BE2C (cell line): ENCODE measurements at regions not wholly inside any gene's neighbourhood (a gene's known extent, or its start where the extent isn't known, plus 50 kb on each side); places are given as distances from the start of the nearest gene placed in this dataset.

ENCODE experiments used
- DNase-seq: peaks from one replicate; pipeline ENCODE4 v3.0.0-alpha.2; 2020
- H3K27me3 ChIP-seq: fragments of 250-450 bp; sonication (Bioruptor Pico); 2 replicates; pipeline ENCODE4 v1.5.1; 2020; ENCODE audit warnings: mild to moderate bottlenecking
- H3K36me3 ChIP-seq: fragments of 250-450 bp; sonication (Bioruptor Pico); 2 replicates; pipeline ENCODE4 v1.5.1; 2020; ENCODE audit warnings: mild to moderate bottlenecking
- H3K4me1 ChIP-seq: fragments of 250-450 bp; sonication (Bioruptor Pico); 2 replicates; pipeline ENCODE4 v1.5.1; 2020
- H3K4me3 ChIP-seq: 2 replicates; pipeline ENCODE4 v1.5.1; 2011; ENCODE audit warnings: low read depth, low read length
- H3K9me3 ChIP-seq: fragments of 250-450 bp; sonication (Bioruptor Pico); 2 replicates; pipeline ENCODE4 v1.5.1; 2020
- TF ChIP-seq, protein P1 (sequence below): IDR thresholded peaks from 2 replicates; pipeline ENCODE4 v1.5.1; 2012; ENCODE audit warnings: mild to moderate bottlenecking, low read depth, low read length

- no peaks in the 10 kb centered on the region for H3K27me3 ChIP-seq
- H3K4me1 ChIP-seq, result no peaks in the 10 kb centered on the region
- no peak for DNase-seq
- no peak overlapping the region for H3K4me3 ChIP-seq
- H3K36me3 ChIP-seq, result no peaks in the 10 kb centered on the region
- H3K9me3 ChIP-seq, result no peaks in the 10 kb centered on the region
- TF ChIP-seq, protein P1, sequence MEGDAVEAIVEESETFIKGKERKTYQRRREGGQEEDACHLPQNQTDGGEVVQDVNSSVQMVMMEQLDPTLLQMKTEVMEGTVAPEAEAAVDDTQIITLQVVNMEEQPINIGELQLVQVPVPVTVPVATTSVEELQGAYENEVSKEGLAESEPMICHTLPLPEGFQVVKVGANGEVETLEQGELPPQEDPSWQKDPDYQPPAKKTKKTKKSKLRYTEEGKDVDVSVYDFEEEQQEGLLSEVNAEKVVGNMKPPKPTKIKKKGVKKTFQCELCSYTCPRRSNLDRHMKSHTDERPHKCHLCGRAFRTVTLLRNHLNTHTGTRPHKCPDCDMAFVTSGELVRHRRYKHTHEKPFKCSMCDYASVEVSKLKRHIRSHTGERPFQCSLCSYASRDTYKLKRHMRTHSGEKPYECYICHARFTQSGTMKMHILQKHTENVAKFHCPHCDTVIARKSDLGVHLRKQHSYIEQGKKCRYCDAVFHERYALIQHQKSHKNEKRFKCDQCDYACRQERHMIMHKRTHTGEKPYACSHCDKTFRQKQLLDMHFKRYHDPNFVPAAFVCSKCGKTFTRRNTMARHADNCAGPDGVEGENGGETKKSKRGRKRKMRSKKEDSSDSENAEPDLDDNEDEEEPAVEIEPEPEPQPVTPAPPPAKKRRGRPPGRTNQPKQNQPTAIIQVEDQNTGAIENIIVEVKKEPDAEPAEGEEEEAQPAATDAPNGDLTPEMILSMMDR, result no peak
Measured at GRCh38 chr3:105965384-105965783, 96.6 kb upstream of the CBLB start.

GRCh38 chr3:105967117-105967516, 98.3 kb upstream of the CBLB start:
- Histone ChIP-seq H3K4me3 (no peak overlapping the region), H3K27me3 (no peaks in the 10 kb centered on the region), H3K36me3 (no peaks in the 10 kb centered on the region), H3K9me3 (no peaks in the 10 kb centered on the region), H3K4me1 (no peaks in the 10 kb centered on the region)
- no peak for DNase-seq
- TF ChIP-seq, protein P1, result no peak

GRCh38 chr3:105970283-105970682, 101.5 kb upstream of the CBLB start:
- Histone ChIP-seq H3K4me3 (no peak overlapping the region), H3K36me3 (no peaks in the 10 kb centered on the region), H3K4me1 (no peaks in the 10 kb centered on the region), H3K9me3 (no peaks in the 10 kb centered on the region), H3K27me3 (no peaks in the 10 kb centered on the region)
- DNase-seq, result no peak
- TF ChIP-seq, protein P1, result no peak

GRCh38 chr3:105972069-105972468, 103.3 kb upstream of the CBLB start:
- no peaks in the 10 kb centered on the region for H3K9me3 ChIP-seq
- no peak for DNase-seq
- no peaks in the 10 kb centered on the region for H3K4me1 ChIP-seq
- no peak overlapping the region for H3K4me3 ChIP-seq
- TF ChIP-seq, protein P1, result no peak
- H3K36me3 ChIP-seq, result no peaks in the 10 kb centered on the region
- H3K27me3 ChIP-seq, result no peaks in the 10 kb centered on the region

DNA sequence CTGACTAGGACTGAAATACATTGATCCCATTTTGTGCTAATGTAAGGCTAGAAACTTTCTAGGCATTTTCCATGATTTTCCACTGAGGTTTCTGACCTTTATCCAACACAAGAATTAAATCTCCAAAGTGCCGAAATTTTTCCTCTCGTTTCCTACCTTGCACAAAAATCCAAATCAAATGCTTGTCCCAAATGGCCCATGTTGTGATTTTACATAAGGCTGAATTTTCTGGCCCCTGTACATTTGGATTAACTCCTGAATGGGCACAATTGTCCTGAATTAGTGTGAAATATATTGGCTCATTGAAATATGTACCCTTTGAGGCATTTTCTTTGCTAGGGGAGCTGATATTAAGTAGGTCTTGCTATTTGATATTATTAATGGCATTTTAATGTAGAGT, 105.6 kb upstream of the CBLB start:
- TF ChIP-seq, protein P1, result no peak
- Histone ChIP-seq H3K27me3 (no peaks in the 10 kb centered on the region), H3K9me3 (no peaks in the 10 kb centered on the region), H3K4me1 (peaks cover 3% of the 10 kb centered on the region; the same call in 1 of the 2 replicates), H3K36me3 (no peaks in the 10 kb centered on the region), H3K4me3 (no peak overlapping the region)
- no peak for DNase-seq

DNA sequence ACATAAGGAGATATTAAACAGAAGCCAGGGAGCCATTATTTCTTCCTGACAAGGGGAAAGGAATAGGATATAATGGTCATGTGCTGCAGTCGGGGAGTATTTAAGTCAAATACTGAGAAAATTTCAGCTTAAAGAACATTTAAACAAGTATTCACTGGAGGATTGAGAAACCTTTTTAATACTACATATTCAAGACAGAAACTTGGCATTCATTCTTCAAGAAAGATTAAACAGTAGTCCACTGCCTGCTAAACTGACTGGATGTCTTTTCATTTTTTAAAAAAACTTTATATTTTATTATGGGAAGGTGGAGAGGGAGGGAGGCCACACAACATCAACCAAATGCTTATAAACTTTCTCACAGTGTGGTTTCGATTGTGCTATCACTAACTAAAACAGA, 107.4 kb upstream of the CBLB start:
- TF ChIP-seq, protein P1, result no peak
- no peaks in the 10 kb centered on the region for H3K36me3 ChIP-seq
- H3K4me1 ChIP-seq, result peaks cover 7% of the 10 kb centered on the region; the same call in 1 of the 2 replicates
- H3K4me3 ChIP-seq, result no peak overlapping the region
- no peaks in the 10 kb centered on the region for H3K9me3 ChIP-seq
- no peak for DNase-seq
- no peaks in the 10 kb centered on the region for H3K27me3 ChIP-seq
